Hepatocyte (in vitro differentiated cells): ENCODE measurements at regions not wholly inside any gene's neighbourhood (a gene's known extent, or its start where the extent isn't known, plus 50 kb on each side); places are given as distances from the start of the nearest gene placed in this dataset.

Experiments
- DNase-seq: peaks from one replicate; pipeline ENCODE4 v3.0.0-alpha.2; 2016; ENCODE audit warnings: low spot score
- H2AFZ ChIP-seq: fragments of 200-600 bp; sonication (generic); 2 replicates; pipeline ENCODE4 v1.6.0; 2016; ENCODE audit warnings: antibody characterized with exemption, mild to moderate bottlenecking
- H3K27ac ChIP-seq: fragments of 200-600 bp; sonication (generic); 2 replicates; pipeline ENCODE4 v1.5.1; 2016; ENCODE audit warnings: mild to moderate bottlenecking
- H3K27me3 ChIP-seq: fragments of 200-600 bp; sonication (generic); 2 replicates; pipeline ENCODE4 v1.6.1; 2016
- H3K36me3 ChIP-seq: fragments of 200-600 bp; sonication (generic); replicated peaks from 2 replicates; pipeline ENCODE4 v1.5.1; 2016; ENCODE audit warnings: low read depth; ENCODE audit not compliant: insufficient read depth
- H3K4me1 ChIP-seq: fragments of 200-600 bp; sonication (generic); 2 replicates; pipeline ENCODE4 v1.5.1; 2016; ENCODE audit warnings: mild to moderate bottlenecking, moderate library complexity; ENCODE audit not compliant: insufficient read depth
- H3K4me2 ChIP-seq: fragments of 200-600 bp; sonication (generic); 2 replicates; pipeline ENCODE4 v1.6.0; 2016
- H3K4me3 ChIP-seq: fragments of 200-600 bp; sonication (generic); 2 replicates; pipeline ENCODE4 v1.5.1; 2016; ENCODE audit warnings: mild to moderate bottlenecking
- H3K79me2 ChIP-seq: fragments of 200-600 bp; sonication (generic); 2 replicates; pipeline ENCODE4 v1.6.0; 2017; ENCODE audit warnings: mild to moderate bottlenecking
- H3K9me2 ChIP-seq: fragments of 200-600 bp; sonication (generic); replicated peaks from 2 replicates; pipeline ENCODE4 v1.6.0; 2017; ENCODE audit warnings: mild to moderate bottlenecking; ENCODE audit not compliant: insufficient read depth
- H3K9me3 ChIP-seq: fragments of 200-600 bp; sonication (generic); 2 replicates; pipeline ENCODE4 v1.5.1; 2016; ENCODE audit warnings: low read depth, mild to moderate bottlenecking
- H4K20me1 ChIP-seq: fragments of 200-600 bp; sonication (generic); 2 replicates; pipeline ENCODE4 v1.6.0; 2016; ENCODE audit warnings: mild to moderate bottlenecking; ENCODE audit not compliant: insufficient read depth, poor library complexity, severe bottlenecking
- CTCF ChIP-seq: fragments of 200-600 bp; sonication (generic); IDR thresholded peaks from 2 replicates; pipeline ENCODE4 v1.5.1; 2016; ENCODE audit warnings: antibody characterized with exemption, mild to moderate bottlenecking; ENCODE audit not compliant: poor library complexity
- EZH2 ChIP-seq: fragments of 200-600 bp; sonication (generic); IDR thresholded peaks from 2 replicates; pipeline ENCODE4 v1.6.1; 2016; ENCODE audit warnings: antibody characterized with exemption, mild to moderate bottlenecking, borderline replicate concordance
- EZH2phosphoT487 ChIP-seq: fragments of 200-600 bp; sonication (generic); IDR thresholded peaks from one replicate; pipeline ENCODE4 v1.6.1; 2018; ENCODE audit warnings: antibody characterized with exemption, mild to moderate bottlenecking, low read depth, moderate library complexity; ENCODE audit not compliant: unreplicated experiment, severe bottlenecking
- WGBS: methylation state at CpG from one replicate; pipeline ENCODE4 v1.1.6; 2016; ENCODE audit warnings: low lambda C conversion rate; ENCODE audit errors: missing lambda C conversion rate; 5-methylcytosine and 5-hydroxymethylcytosine counted together

- H3K4me2 ChIP-seq = no peak overlapping the region
- TF ChIP-seq EZH2 (no peak), CTCF (no peak)
These were observed 302.6 kb downstream of the ENC1 start for GRCh38 chr5:74337984-74338310.

DNA sequence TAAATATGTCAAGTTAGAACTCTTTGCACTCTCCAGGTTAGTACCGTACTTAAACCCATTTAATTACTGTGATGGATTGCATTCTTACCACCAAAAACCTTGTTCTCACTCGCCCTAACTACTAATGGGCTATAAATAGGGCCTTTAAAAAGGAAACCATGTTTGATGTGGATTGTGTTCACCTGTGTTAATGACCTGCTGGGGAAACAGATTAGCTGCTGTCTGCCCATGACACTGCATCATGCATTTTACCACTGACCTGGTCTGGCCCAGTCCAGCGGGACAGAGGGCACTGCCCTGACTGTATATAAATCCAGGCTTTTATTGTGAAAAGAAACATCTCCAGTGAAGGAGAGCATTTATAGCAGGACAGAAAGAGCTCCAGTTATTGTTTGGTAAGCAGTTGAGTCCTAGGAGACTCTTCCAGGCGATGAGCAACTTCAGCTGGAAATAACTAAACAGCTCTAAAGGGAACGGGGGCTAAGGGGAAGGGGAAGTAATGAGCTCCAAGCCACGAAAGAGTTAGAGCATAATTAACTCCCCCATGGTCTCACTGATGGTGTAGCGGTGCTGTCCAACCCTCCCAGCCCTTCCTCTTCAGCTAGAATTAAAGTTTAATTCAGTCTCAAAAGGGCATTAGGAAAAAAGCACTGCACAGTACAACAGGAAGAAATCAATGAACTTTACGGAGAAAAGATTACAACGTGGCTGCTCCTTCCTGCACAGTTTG lies 303.1 kb downstream of the ENC1 start:
- Histone ChIP-seq H3K79me2 (no peaks in the 10 kb centered on the region), H3K4me3 (no peak overlapping the region), H3K27ac (no peak overlapping the region), H3K4me2 (no peak overlapping the region), H4K20me1 (no peaks in the 10 kb centered on the region), H3K9me3 (no peaks in the 10 kb centered on the region), H3K9me2 (no peaks in the 10 kb centered on the region), H2AFZ (no peak overlapping the region), H3K36me3 (no peaks in the 10 kb centered on the region), H3K27me3 (no peaks in the 10 kb centered on the region), H3K4me1 (peaks cover 4% of the 10 kb centered on the region)
- no peak for DNase-seq
- TF ChIP-seq EZH2phosphoT487 = no peak
- TF ChIP-seq EZH2 = no peak
- TF ChIP-seq CTCF = no peak
- WGBS = 59% methylated on average over 9 of the region's 9 CpGs

More at GRCh38 chr5:74337984-74338310, 302.6 kb downstream of the ENC1 start:
- WGBS = 76% methylated on average over 1 of the region's 1 CpG
- H3K36me3 ChIP-seq = no peaks in the 10 kb centered on the region
- no peaks in the 10 kb centered on the region for H4K20me1 ChIP-seq
- H3K9me2 ChIP-seq = no peaks in the 10 kb centered on the region
- H3K9me3 ChIP-seq = no peaks in the 10 kb centered on the region
- peaks cover 4% of the 10 kb centered on the region for H3K4me1 ChIP-seq
- no peak overlapping the region for H3K27ac ChIP-seq
- no peak for DNase-seq
- no peaks in the 10 kb centered on the region for H3K79me2 ChIP-seq
- H3K27me3 ChIP-seq = no peaks in the 10 kb centered on the region
- H3K4me3 ChIP-seq = no peak overlapping the region
- no peak overlapping the region for H2AFZ ChIP-seq

- Histone ChIP-seq H3K9me3 (no peaks in the 10 kb centered on the region), H3K4me3 (no peak overlapping the region), H2AFZ (no peak overlapping the region), H3K27ac (no peak overlapping the region), H3K9me2 (no peaks in the 10 kb centered on the region), H3K4me2 (no peak overlapping the region), H3K27me3 (no peaks in the 10 kb centered on the region), H4K20me1 (no peaks in the 10 kb centered on the region), H3K79me2 (no peaks in the 10 kb centered on the region), H3K36me3 (no peaks in the 10 kb centered on the region), H3K4me1 (peaks cover 4% of the 10 kb centered on the region)
- whole genome bisulfite sequencing = 54% methylated on average over 7 of the region's 7 CpGs
- no peak for DNase-seq
- TF ChIP-seq CTCF (peak; percentile 19), EZH2phosphoT487 (no peak), EZH2 (no peak)
These were observed 304.2 kb downstream of the ENC1 start for GRCh38 chr5:74336297-74336696.
